PC-9 (cell line): ENCODE measurements at regions not wholly inside any gene's neighbourhood (a gene's known extent, or its start where the extent isn't known, plus 50 kb on each side); places are given as distances from the start of the nearest gene placed in this dataset.

Experiments
- BruUV-seq: library from RNA; stranded (reverse); fragments of 400-500 nt; replicated peaks from 2 replicates; lab custom pipeline; 2021; lab: Mats Ljungman, UMichigan
- CTCF ChIA-PET: fragments of 300-600 bp; sonication (Branson Sonifier 250); formaldehyde crosslinking; loops from one replicate; lab custom pipeline; 2022; ENCODE audit warnings: antibody characterized with exemption; lab: Charles Lee
- POLR2A ChIA-PET: fragments of 300-600 bp; sonication (Branson Sonifier 250); formaldehyde crosslinking; loops from one replicate; lab custom pipeline; 2022; ENCODE audit warnings: antibody characterized with exemption; ENCODE audit not compliant: unreplicated experiment; lab: Charles Lee
- DNase-seq, 2 experiments: peaks; one replicate each; pipeline versions ENCODE4 v3.0.0 to v3.0.0-alpha.2; 2015 to 2022; ENCODE audit warnings: mixed read lengths in 1 of 2
- H2AFZ ChIP-seq: fragments of 200-600 bp; sonication (generic); 2 replicates; pipeline ENCODE4 v1.8.1; 2017; ENCODE audit warnings: antibody characterized with exemption
- H3F3A ChIP-seq: fragments of 200-600 bp; sonication (generic); 2 replicates; pipeline ENCODE4 v1.8.1; 2017; ENCODE audit warnings: antibody characterized with exemption, mild to moderate bottlenecking, low read depth; ENCODE audit not compliant: insufficient read depth
- H3K27ac ChIP-seq: fragments of 200-600 bp; sonication (generic); 2 replicates; pipeline ENCODE4 v1.6.1; 2016; ENCODE audit warnings: mixed run types
- H3K27me3 ChIP-seq: fragments of 200-600 bp; sonication (generic); 2 replicates; pipeline ENCODE4 v1.6.1; 2016; ENCODE audit warnings: low read depth, mixed run types; ENCODE audit not compliant: insufficient read depth
- H3K36me3 ChIP-seq: fragments of 200-600 bp; sonication (generic); 2 replicates; pipeline ENCODE4 v1.6.1; 2016; ENCODE audit warnings: low read depth, mixed run types
- H3K4me1 ChIP-seq: fragments of 200-600 bp; sonication (generic); replicated peaks from 2 replicates; pipeline ENCODE4 v1.6.1; 2016; ENCODE audit warnings: mixed run types; ENCODE audit not compliant: insufficient read depth
- H3K4me2 ChIP-seq: fragments of 200-600 bp; sonication (generic); 2 replicates; pipeline ENCODE4 v1.6.1; 2017; ENCODE audit warnings: mixed run types
- H3K4me3 ChIP-seq: fragments of 200-600 bp; sonication (generic); 2 replicates; pipeline ENCODE4 v1.6.1; 2016; ENCODE audit warnings: mixed run types
- H3K79me2 ChIP-seq: fragments of 200-600 bp; sonication (generic); 2 replicates; pipeline ENCODE4 v1.6.1; 2017; ENCODE audit warnings: low read depth, mixed run types
- H3K9me2 ChIP-seq: fragments of 200-600 bp; sonication (generic); 2 replicates; pipeline ENCODE4 v1.8.1; 2017; ENCODE audit warnings: mild to moderate bottlenecking; ENCODE audit not compliant: insufficient read depth
- H3K9me3 ChIP-seq: fragments of 200-600 bp; sonication (generic); 2 replicates; pipeline ENCODE4 v1.8.1; 2016; ENCODE audit warnings: low read depth; ENCODE audit not compliant: insufficient read depth
- H4K20me1 ChIP-seq: fragments of 200-600 bp; sonication (generic); 2 replicates; pipeline ENCODE4 v1.8.1; 2017; ENCODE audit not compliant: insufficient read depth
- EZH2 ChIP-seq: fragments of 200-600 bp; sonication (generic); IDR thresholded peaks from 2 replicates; pipeline ENCODE4 v1.8.0; 2017; ENCODE audit warnings: antibody characterized with exemption, low read depth
- intact Hi-C: fragments of 100-400 bp; cut with micrococcal nuclease; formaldehyde crosslinking; loops from one replicate; pipeline ENCODE4 v1.10.0; 2022; ENCODE audit not compliant: unreplicated experiment
- TF ChIP-seq, protein P1 (sequence below): fragments of 200-600 bp; sonication (generic); conservative IDR thresholded peaks from 2 replicates; pipeline ENCODE4 v1.6.1; 2017; ENCODE audit warnings: mixed run types, antibody characterized with exemption, mild to moderate bottlenecking, moderate library complexity

DNA sequence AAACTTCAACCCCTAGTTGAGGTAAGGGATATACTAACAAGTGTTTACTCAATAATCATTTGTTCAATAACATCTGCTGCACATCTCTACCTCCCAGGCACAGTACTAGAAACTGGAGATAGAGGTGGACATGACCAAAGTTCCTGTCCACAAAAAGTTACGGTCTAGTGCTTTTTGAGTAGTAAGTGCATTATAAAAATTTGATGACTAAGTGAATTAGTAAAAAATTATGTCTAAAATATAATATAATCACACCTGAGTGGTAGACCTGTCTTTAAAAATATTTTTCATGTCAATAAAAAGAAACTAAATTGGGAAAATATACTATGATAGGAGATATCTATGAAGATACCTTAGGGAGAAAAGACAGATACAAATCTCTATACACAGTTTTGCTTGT is 121.5 kb upstream of the FHIT start:
- intact Hi-C loops: loop anchor here (5.0 kb wide), 1 partner anchor 615 kb away; no protein-coding TSS in a partner anchor
- BruUV-seq: no TSS peak

DNA sequence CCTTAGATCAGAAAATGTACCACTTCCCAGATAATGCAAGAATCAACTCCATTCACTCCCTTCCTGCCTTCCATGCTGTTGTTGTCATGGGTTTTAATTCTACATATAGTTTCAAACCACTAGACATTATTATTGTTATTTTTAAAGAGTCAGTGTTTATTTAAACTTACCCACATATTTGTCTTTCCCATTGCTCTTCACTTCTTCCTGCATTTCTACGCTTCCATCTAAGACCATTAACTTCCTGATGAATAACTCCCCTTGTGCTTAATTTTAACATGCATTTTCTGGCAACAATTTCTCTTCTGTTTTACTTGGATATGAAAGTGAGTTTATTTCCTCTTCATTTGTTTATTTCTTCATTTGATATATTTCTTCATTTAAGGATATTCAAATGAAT is 127.1 kb upstream of the FHIT start:
- Histone ChIP-seq H3K36me3 (no peaks in the 10 kb centered on the region), H3K9me3 (no peaks in the 10 kb centered on the region), H3K4me1 (no peaks in the 10 kb centered on the region), H3K4me3 (no peak overlapping the region), H4K20me1 (no peaks in the 10 kb centered on the region), H3K4me2 (no peak overlapping the region), H3K27me3 (no peaks in the 10 kb centered on the region), H3K79me2 (no peaks in the 10 kb centered on the region), H3F3A (no peaks in the 10 kb centered on the region), H3K9me2 (no peaks in the 10 kb centered on the region), H2AFZ (no peak overlapping the region), H3K27ac (no peak overlapping the region)
- ChIA-PET CTCF (no interaction called here), POLR2A (no interaction called here)
- no TSS peak for BruUV-seq
- intact Hi-C loops: no loop called here
- no peak for TF ChIP-seq EZH2
- TF ChIP-seq, protein P1, sequence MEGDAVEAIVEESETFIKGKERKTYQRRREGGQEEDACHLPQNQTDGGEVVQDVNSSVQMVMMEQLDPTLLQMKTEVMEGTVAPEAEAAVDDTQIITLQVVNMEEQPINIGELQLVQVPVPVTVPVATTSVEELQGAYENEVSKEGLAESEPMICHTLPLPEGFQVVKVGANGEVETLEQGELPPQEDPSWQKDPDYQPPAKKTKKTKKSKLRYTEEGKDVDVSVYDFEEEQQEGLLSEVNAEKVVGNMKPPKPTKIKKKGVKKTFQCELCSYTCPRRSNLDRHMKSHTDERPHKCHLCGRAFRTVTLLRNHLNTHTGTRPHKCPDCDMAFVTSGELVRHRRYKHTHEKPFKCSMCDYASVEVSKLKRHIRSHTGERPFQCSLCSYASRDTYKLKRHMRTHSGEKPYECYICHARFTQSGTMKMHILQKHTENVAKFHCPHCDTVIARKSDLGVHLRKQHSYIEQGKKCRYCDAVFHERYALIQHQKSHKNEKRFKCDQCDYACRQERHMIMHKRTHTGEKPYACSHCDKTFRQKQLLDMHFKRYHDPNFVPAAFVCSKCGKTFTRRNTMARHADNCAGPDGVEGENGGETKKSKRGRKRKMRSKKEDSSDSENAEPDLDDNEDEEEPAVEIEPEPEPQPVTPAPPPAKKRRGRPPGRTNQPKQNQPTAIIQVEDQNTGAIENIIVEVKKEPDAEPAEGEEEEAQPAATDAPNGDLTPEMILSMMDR: no peak
- no peak for DNase-seq

More for the DNA sequence above, 121.5 kb upstream of the FHIT start:
- Histone ChIP-seq H3F3A (no peaks in the 10 kb centered on the region), H3K4me2 (no peak overlapping the region), H3K27me3 (no peaks in the 10 kb centered on the region), H3K9me2 (no peaks in the 10 kb centered on the region), H3K36me3 (no peaks in the 10 kb centered on the region), H3K9me3 (no peaks in the 10 kb centered on the region), H3K4me3 (no peak overlapping the region), H3K4me1 (no peaks in the 10 kb centered on the region), H3K79me2 (no peaks in the 10 kb centered on the region), H4K20me1 (no peaks in the 10 kb centered on the region), H3K27ac (no peak overlapping the region), H2AFZ (no peak overlapping the region)
- DNase-seq: no peak
- ChIA-PET CTCF (no interaction called here), POLR2A (no interaction called here)
- TF ChIP-seq, protein P1: no peak
- TF ChIP-seq EZH2: no peak

DNA sequence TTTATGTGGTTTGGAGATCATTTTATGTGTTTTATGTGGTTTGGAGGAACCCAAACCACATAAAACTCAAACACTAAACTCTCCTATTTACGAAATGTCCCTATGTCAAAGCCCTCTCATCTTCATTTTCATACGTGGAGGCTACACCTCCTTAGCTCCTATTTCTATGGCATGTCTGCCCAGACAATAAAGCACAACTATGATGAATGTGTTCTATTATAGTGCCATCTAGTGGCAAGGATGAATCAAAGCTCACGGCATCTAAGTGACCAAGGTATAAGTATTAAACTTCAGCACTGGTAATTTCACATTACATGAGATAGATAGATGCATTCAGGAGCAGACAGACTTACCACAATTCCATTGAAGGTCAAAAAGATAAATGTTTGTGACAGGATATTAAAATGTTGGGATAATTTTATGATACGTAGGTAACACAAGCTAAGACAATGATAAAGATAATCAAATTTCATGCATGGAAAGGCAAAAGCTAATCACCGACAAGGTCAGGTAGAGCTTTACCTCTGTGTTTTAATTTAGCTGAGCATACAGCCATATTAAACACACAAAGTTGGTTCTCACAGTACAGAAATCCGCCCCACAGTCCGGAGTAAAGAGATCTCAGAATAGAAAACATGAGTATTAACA is 130.6 kb upstream of the FHIT start:
- CTCF ChIA-PET: interaction anchor here (0.6 to 1.1 kb wide), 3 partner anchors 117 to 807 kb away, joined by 4 to 7 read pairs (median 4); no protein-coding TSS in a partner anchor
- BruUV-seq: no TSS peak

More for the DNA sequence above, 130.6 kb upstream of the FHIT start:
- Histone ChIP-seq H3K9me3 (no peaks in the 10 kb centered on the region), H3F3A (no peaks in the 10 kb centered on the region), H3K4me2 (no peak overlapping the region), H3K9me2 (no peaks in the 10 kb centered on the region), H3K4me1 (no peaks in the 10 kb centered on the region), H2AFZ (no peak overlapping the region), H3K36me3 (no peaks in the 10 kb centered on the region), H3K4me3 (no peak overlapping the region), H3K27ac (no peak overlapping the region), H4K20me1 (no peaks in the 10 kb centered on the region), H3K27me3 (no peaks in the 10 kb centered on the region), H3K79me2 (no peaks in the 10 kb centered on the region)
- intact Hi-C loops: no loop called here
- POLR2A ChIA-PET: interaction anchor here (0.7 kb wide), 1 partner anchor 200 kb away, joined by 5 read pairs; no protein-coding TSS in a partner anchor
- no peak for TF ChIP-seq EZH2
- TF ChIP-seq, protein P1: peak; percentile 69
- peak in 1 of 2 experiments; percentile 39 for DNase-seq
